ENCODE measurements at regions not wholly inside any gene's neighbourhood (a gene's known extent, or its start where the extent isn't known, plus 50 kb on each side); places are given as distances from the start of the nearest gene placed in this dataset.
A peak's percentile ranks its signal among the peaks of the same experiment; 100 is the strongest.

GRCh38 chr10:44856696-44857095 lies 54.4 kb upstream of the TMEM72 start:
- Histone ChIP-seq H3K36me3 (ENCODE audit: insufficient read depth, low read length) (no peaks in the 10 kb centered on the region), H3K9me3 (ENCODE audit: control insufficient read depth in 1 of 2, low read length in 2 of 2) (no peaks in the 10 kb centered on the region), H3K27ac (ENCODE audit: low read depth, low read length) (no peak overlapping the region), H3K4me3 (ENCODE audit: low read length in 2 of 2) (no peak overlapping the region), H3K27me3 (ENCODE audit: insufficient read depth, low read length) (no peaks in the 10 kb centered on the region), H3K4me1 (ENCODE audit: insufficient read depth, low read length) (no peaks in the 10 kb centered on the region)
- Mint-ChIP-seq H3K36me3 (no peaks in the 10 kb centered on the region), H3K9me3 (no peaks in the 10 kb centered on the region), H3K4me3 (no peak overlapping the region), H3K4me1 (no peaks in the 10 kb centered on the region), H3K27ac (no peak overlapping the region), H3K27me3 (no peaks in the 10 kb centered on the region)
- intact Hi-C loops (cut with micrococcal nuclease) = loop anchor here (1.0 to 10.0 kb wide), 2 partner anchors 552 to 1166 kb away; no protein-coding TSS in a partner anchor
- CTCF ChIA-PET (ENCODE audit: partially characterized antibody) = interaction anchor here (0.8 to 4.7 kb wide), 12 partner anchors 8 to 1190 kb away, joined by 3 to 24 read pairs (median 4); no protein-coding TSS in a partner anchor
- POLR2A ChIA-PET (ENCODE audit: partially characterized antibody) = no interaction called here
- DNase-seq = no peak

GRCh38 chr10:44857363-44858016 lies 53.6 kb upstream of the TMEM72 start:
- CTCF ChIA-PET (ENCODE audit: partially characterized antibody) = interaction anchor here (0.8 to 4.7 kb wide), 15 partner anchors 9 to 1260 kb away, joined by 3 to 24 read pairs (median 6); no protein-coding TSS in a partner anchor
- H3K4me3 ChIP-seq (ENCODE audit: low read length in 2 of 2) = no peak overlapping the region
- Mint-ChIP-seq H3K36me3 (no peaks in the 10 kb centered on the region), H3K9me3 (no peaks in the 10 kb centered on the region), H3K4me1 (no peaks in the 10 kb centered on the region), H3K27ac (no peak overlapping the region), H3K27me3 (peaks cover 0 to 3% of the 10 kb centered on the region in 2 donors), H3K4me3 (no peak overlapping the region)
- H3K36me3 ChIP-seq (ENCODE audit: insufficient read depth, low read length) = no peaks in the 10 kb centered on the region
- intact Hi-C loops (cut with micrococcal nuclease) = loop anchor here (1.0 to 10.0 kb wide), 2 partner anchors 553 to 1167 kb away; no protein-coding TSS in a partner anchor
- no peaks in the 10 kb centered on the region for H3K27me3 ChIP-seq (ENCODE audit: insufficient read depth, low read length)
- POLR2A ChIA-PET (ENCODE audit: partially characterized antibody) = no interaction called here
- H3K27ac ChIP-seq (ENCODE audit: low read depth, low read length) = no peak overlapping the region
- no peaks in the 10 kb centered on the region for H3K4me1 ChIP-seq (ENCODE audit: insufficient read depth, low read length)
- H3K9me3 ChIP-seq (ENCODE audit: control insufficient read depth in 1 of 2, low read length in 2 of 2) = no peaks in the 10 kb centered on the region
- DNase-seq = peak in 4 of 5 donors; percentile 20 to 48 (median 34)

- Mint-ChIP-seq H3K9me3 (no peaks in the 10 kb centered on the region), H3K4me1 (no peaks in the 10 kb centered on the region), H3K27me3 (peaks cover 1 to 4% of the 10 kb centered on the region in 2 donors), H3K36me3 (no peaks in the 10 kb centered on the region), H3K27ac (peak overlapping the region in 1 of 7 donors; percentile 58), H3K4me3 (no peak overlapping the region)
- Histone ChIP-seq H3K36me3 (ENCODE audit: insufficient read depth, low read length) (no peaks in the 10 kb centered on the region), H3K27ac (ENCODE audit: low read depth, low read length) (no peak overlapping the region), H3K4me3 (ENCODE audit: low read length in 2 of 2) (no peak overlapping the region), H3K9me3 (ENCODE audit: control insufficient read depth in 1 of 2, low read length in 2 of 2) (no peaks in the 10 kb centered on the region), H3K27me3 (ENCODE audit: insufficient read depth, low read length) (no peaks in the 10 kb centered on the region), H3K4me1 (ENCODE audit: insufficient read depth, low read length) (no peaks in the 10 kb centered on the region)
- intact Hi-C loops (cut with micrococcal nuclease) = loop anchor here (10.0 kb wide), 1 partner anchor 553 kb away; no protein-coding TSS in a partner anchor
- ChIA-PET POLR2A (ENCODE audit: partially characterized antibody) (no interaction called here), CTCF (ENCODE audit: partially characterized antibody) (interaction anchor here (0.6 to 4.7 kb wide), 18 partner anchors 9 to 1260 kb away, joined by 3 to 24 read pairs (median 5); no protein-coding TSS in a partner anchor)
- no peak for DNase-seq
These were observed 53.1 kb upstream of the TMEM72 start for GRCh38 chr10:44858017-44858371.

- no peak for DNase-seq
- Histone ChIP-seq H3K9me3 (ENCODE audit: control insufficient read depth in 1 of 2, low read length in 2 of 2) (no peaks in the 10 kb centered on the region), H3K27ac (ENCODE audit: low read depth, low read length) (no peak overlapping the region), H3K4me1 (ENCODE audit: insufficient read depth, low read length) (peaks cover 3% of the 10 kb centered on the region), H3K4me3 (ENCODE audit: low read length in 2 of 2) (no peak overlapping the region), H3K36me3 (ENCODE audit: insufficient read depth, low read length) (no peaks in the 10 kb centered on the region), H3K27me3 (ENCODE audit: insufficient read depth, low read length) (no peaks in the 10 kb centered on the region)
- peaks cover 3 to 7% of the 10 kb centered on the region in 2 donors for H3K27me3 Mint-ChIP-seq
- ChIA-PET POLR2A (ENCODE audit: partially characterized antibody) (no interaction called here), CTCF (ENCODE audit: partially characterized antibody) (interaction anchor here (0.7 to 4.7 kb wide), 14 partner anchors 10 to 1249 kb away, joined by 3 to 24 read pairs (median 6); no protein-coding TSS in a partner anchor)
- H3K4me3 Mint-ChIP-seq = no peak overlapping the region
- no peaks in the 10 kb centered on the region for H3K36me3 Mint-ChIP-seq
- intact Hi-C loops (cut with micrococcal nuclease) = loop anchor here (10.0 kb wide), 1 partner anchor 554 kb away; no protein-coding TSS in a partner anchor
- peaks cover 0 to 5% (median 3%) of the 10 kb centered on the region in 4 donors for H3K4me1 Mint-ChIP-seq
- H3K27ac Mint-ChIP-seq = no peak overlapping the region
- no peaks in the 10 kb centered on the region for H3K9me3 Mint-ChIP-seq
These were observed 52.1 kb upstream of the TMEM72 start for GRCh38 chr10:44858988-44859387.

GRCh38 chr10:44859546-44860285 lies 51.4 kb upstream of the TMEM72 start:
- Mint-ChIP-seq H3K4me1 (peaks cover under 1 to 12% (median 7%) of the 10 kb centered on the region in 4 donors), H3K9me3 (no peaks in the 10 kb centered on the region), H3K36me3 (no peaks in the 10 kb centered on the region), H3K4me3 (no peak overlapping the region), H3K27me3 (peaks cover 8% of the 10 kb centered on the region in 2 donors), H3K27ac (no peak overlapping the region)
- ChIA-PET POLR2A (ENCODE audit: partially characterized antibody) (no interaction called here), CTCF (ENCODE audit: partially characterized antibody) (interaction anchor here (1.2 to 4.7 kb wide), 9 partner anchors 9 to 1189 kb away, joined by 3 to 24 read pairs (median 8); no protein-coding TSS in a partner anchor)
- no peak for DNase-seq
- H3K4me3 ChIP-seq (ENCODE audit: low read length in 2 of 2) = no peak overlapping the region
- H3K27ac ChIP-seq (ENCODE audit: low read depth, low read length) = no peak overlapping the region
- H3K4me1 ChIP-seq (ENCODE audit: insufficient read depth, low read length) = peaks cover 9% of the 10 kb centered on the region
- H3K36me3 ChIP-seq (ENCODE audit: insufficient read depth, low read length) = no peaks in the 10 kb centered on the region
- no peaks in the 10 kb centered on the region for H3K27me3 ChIP-seq (ENCODE audit: insufficient read depth, low read length)
- intact Hi-C loops (cut with micrococcal nuclease) = loop anchor here (10.0 kb wide), 2 partner anchors 115 to 555 kb away; partner anchors contain the start of gene DEPP1
- no peaks in the 10 kb centered on the region for H3K9me3 ChIP-seq (ENCODE audit: control insufficient read depth in 1 of 2, low read length in 2 of 2)

- Histone ChIP-seq H3K27me3 (ENCODE audit: insufficient read depth, low read length) (peaks cover 9% of the 10 kb centered on the region), H3K4me1 (ENCODE audit: insufficient read depth, low read length) (peaks cover 14% of the 10 kb centered on the region), H3K9me3 (ENCODE audit: control insufficient read depth in 1 of 2, low read length in 2 of 2) (no peaks in the 10 kb centered on the region), H3K4me3 (ENCODE audit: low read length in 2 of 2) (no peak overlapping the region), H3K27ac (ENCODE audit: low read depth, low read length) (no peak overlapping the region), H3K36me3 (ENCODE audit: insufficient read depth, low read length) (no peaks in the 10 kb centered on the region)
- Mint-ChIP-seq H3K36me3 (no peaks in the 10 kb centered on the region), H3K4me1 (peaks cover 5 to 18% (median 9%) of the 10 kb centered on the region in 4 donors), H3K4me3 (no peak overlapping the region), H3K27me3 (peaks cover 20% of the 10 kb centered on the region in 2 donors), H3K27ac (peak overlapping the region in 1 of 7 donors; percentile 46), H3K9me3 (no peaks in the 10 kb centered on the region)
- intact Hi-C loops (cut with micrococcal nuclease) = loop anchor here (10.0 kb wide), 1 partner anchor 114 kb away; the partner anchor contains the start of gene DEPP1
- ChIA-PET POLR2A (ENCODE audit: partially characterized antibody) (no interaction called here), CTCF (ENCODE audit: partially characterized antibody) (interaction anchor here (1.0 to 7.6 kb wide), 8 partner anchors 8 to 1191 kb away, joined by 3 to 70 read pairs (median 8); no protein-coding TSS in a partner anchor)
- no peak for DNase-seq
These were observed 50.1 kb upstream of the TMEM72 start for GRCh38 chr10:44860811-44861736.

Measured in CD4-positive, alpha-beta memory T cell (primary cell).